Upper lobe of left lung (tissue), 4 donors: ENCODE measurements at regions not wholly inside any gene's neighbourhood (a gene's known extent, or its start where the extent isn't known, plus 50 kb on each side); places are given as distances from the start of the nearest gene placed in this dataset.

Source experiments
- EP300 ChIP-seq, 4 donors: sonication (generic); formaldehyde crosslinking; IDR thresholded peaks; one replicate each; pipeline ENCODE4 v1.5.1; 2017; ENCODE audit warnings: antibody characterized with exemption in 4 of 4, control low read depth in 2 of 4
- POLR2A ChIP-seq, 4 donors: fragments of 450-650 bp; IDR thresholded peaks; one replicate each; pipeline ENCODE4 v1.5.1; 2016 to 2017; ENCODE audit warnings: antibody characterized with exemption in 4 of 4, mild to moderate bottlenecking in 2 of 4
- POLR2AphosphoS5 ChIP-seq, 2 donors: sonication (generic); formaldehyde crosslinking; IDR thresholded peaks; one replicate each; pipeline ENCODE4 v1.5.1; 2017; ENCODE audit warnings: antibody characterized with exemption in 2 of 2
- TF ChIP-seq, protein P1 (sequence below), 6 experiments: fragments of 450-650 bp in 4 of 6; fragments of 200-600 bp in 2 of 6; sonication (generic) in 2 of 6; IDR thresholded peaks; one replicate each; pipeline ENCODE4 v1.5.1; 2016 to 2019; ENCODE audit warnings: antibody characterized with exemption in 6 of 6

DNA sequence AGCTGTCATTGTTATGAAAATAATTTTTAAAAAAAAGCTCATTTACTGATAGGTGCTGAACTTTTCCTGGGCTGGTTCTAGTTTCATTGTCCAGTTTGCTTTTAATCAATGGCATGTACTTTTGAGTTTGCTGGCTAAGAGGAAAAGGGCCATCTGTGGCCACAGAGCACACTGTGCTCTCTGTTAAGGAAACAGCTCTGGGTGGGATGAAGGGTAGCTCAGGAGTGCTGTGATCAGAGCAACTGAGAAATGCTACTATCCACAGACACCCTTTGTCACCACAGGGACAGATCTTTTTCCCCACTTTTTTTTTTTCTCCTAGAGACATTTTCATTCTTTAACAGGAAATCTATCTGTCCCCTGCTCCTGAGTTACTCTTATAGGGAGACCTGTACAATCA is 387.1 kb upstream of the PRICKLE1 start:
- TF ChIP-seq EP300 (IDR thresholded peaks at IDR 0.05) (no peak), POLR2AphosphoS5 (IDR thresholded peaks at IDR 0.05) (no peak), POLR2A (IDR thresholded peaks at IDR 0.05) (no peak)
- TF ChIP-seq, protein P1, sequence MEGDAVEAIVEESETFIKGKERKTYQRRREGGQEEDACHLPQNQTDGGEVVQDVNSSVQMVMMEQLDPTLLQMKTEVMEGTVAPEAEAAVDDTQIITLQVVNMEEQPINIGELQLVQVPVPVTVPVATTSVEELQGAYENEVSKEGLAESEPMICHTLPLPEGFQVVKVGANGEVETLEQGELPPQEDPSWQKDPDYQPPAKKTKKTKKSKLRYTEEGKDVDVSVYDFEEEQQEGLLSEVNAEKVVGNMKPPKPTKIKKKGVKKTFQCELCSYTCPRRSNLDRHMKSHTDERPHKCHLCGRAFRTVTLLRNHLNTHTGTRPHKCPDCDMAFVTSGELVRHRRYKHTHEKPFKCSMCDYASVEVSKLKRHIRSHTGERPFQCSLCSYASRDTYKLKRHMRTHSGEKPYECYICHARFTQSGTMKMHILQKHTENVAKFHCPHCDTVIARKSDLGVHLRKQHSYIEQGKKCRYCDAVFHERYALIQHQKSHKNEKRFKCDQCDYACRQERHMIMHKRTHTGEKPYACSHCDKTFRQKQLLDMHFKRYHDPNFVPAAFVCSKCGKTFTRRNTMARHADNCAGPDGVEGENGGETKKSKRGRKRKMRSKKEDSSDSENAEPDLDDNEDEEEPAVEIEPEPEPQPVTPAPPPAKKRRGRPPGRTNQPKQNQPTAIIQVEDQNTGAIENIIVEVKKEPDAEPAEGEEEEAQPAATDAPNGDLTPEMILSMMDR (IDR thresholded peaks at IDR 0.05), result no peak
